HL-60 (cell line): ENCODE measurements at regions not wholly inside any gene's neighbourhood (a gene's known extent, or its start where the extent isn't known, plus 50 kb on each side); places are given as distances from the start of the nearest gene placed in this dataset.

Experiments used
- DNase-seq, 2 experiments: peaks; one replicate each; pipeline ENCODE4 v3.0.0-alpha.2; 2010 to 2020; ENCODE audit warnings: low read depth in 1 of 2, low spot score in 1 of 2
- H3K27ac ChIP-seq: fragments of 250-450 bp; sonication (Bioruptor Pico); replicated peaks from 2 replicates; pipeline ENCODE4 v1.5.1; 2020; ENCODE audit warnings: mild to moderate bottlenecking, moderate library complexity
- H3K27me3 ChIP-seq: fragments of 250-450 bp; sonication (Bioruptor Pico); 2 replicates; pipeline ENCODE4 v1.5.1; 2021; ENCODE audit warnings: mild to moderate bottlenecking, moderate library complexity; ENCODE audit not compliant: insufficient read depth, poor library complexity, severe bottlenecking
- H3K4me3 ChIP-seq: replicated peaks from 2 replicates; pipeline ENCODE4 v1.5.1; 2011; ENCODE audit warnings: mild to moderate bottlenecking, control low read depth, low read length; ENCODE audit not compliant: insufficient read depth
- GABPA ChIP-seq: IDR thresholded peaks from 2 replicates; pipeline ENCODE4 v1.6.1; 2012; ENCODE audit warnings: low read depth
- POLR2AphosphoS5 ChIP-seq: IDR thresholded peaks from 2 replicates; pipeline ENCODE4 v1.6.1; 2012; ENCODE audit warnings: low read depth
- SPI1 ChIP-seq: IDR thresholded peaks from 2 replicates; pipeline ENCODE4 v1.6.1; 2012; ENCODE audit warnings: low read depth, mild to moderate bottlenecking, borderline replicate concordance
- TF ChIP-seq, protein P1 (sequence below): IDR thresholded peaks from one replicate; pipeline ENCODE4 v1.5.1; 2011; ENCODE audit warnings: low read length, control low read depth, inconsistent platforms; ENCODE audit not compliant: insufficient read depth
- TF ChIP-seq, protein P2 (sequence below): IDR thresholded peaks from 2 replicates; pipeline ENCODE4 v1.6.1; 2012; ENCODE audit warnings: low read depth; ENCODE audit not compliant: insufficient replicate concordance

GRCh38 chr3:189117087-189117486 is 54.7 kb upstream of the TPRG1 start:
- Histone ChIP-seq H3K27me3 (no peaks in the 10 kb centered on the region), H3K27ac (no peak overlapping the region), H3K4me3 (no peak overlapping the region)
- TF ChIP-seq GABPA (no peak), POLR2AphosphoS5 (no peak), SPI1 (no peak)
- TF ChIP-seq, protein P1, sequence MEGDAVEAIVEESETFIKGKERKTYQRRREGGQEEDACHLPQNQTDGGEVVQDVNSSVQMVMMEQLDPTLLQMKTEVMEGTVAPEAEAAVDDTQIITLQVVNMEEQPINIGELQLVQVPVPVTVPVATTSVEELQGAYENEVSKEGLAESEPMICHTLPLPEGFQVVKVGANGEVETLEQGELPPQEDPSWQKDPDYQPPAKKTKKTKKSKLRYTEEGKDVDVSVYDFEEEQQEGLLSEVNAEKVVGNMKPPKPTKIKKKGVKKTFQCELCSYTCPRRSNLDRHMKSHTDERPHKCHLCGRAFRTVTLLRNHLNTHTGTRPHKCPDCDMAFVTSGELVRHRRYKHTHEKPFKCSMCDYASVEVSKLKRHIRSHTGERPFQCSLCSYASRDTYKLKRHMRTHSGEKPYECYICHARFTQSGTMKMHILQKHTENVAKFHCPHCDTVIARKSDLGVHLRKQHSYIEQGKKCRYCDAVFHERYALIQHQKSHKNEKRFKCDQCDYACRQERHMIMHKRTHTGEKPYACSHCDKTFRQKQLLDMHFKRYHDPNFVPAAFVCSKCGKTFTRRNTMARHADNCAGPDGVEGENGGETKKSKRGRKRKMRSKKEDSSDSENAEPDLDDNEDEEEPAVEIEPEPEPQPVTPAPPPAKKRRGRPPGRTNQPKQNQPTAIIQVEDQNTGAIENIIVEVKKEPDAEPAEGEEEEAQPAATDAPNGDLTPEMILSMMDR = no peak
- TF ChIP-seq, protein P2, sequence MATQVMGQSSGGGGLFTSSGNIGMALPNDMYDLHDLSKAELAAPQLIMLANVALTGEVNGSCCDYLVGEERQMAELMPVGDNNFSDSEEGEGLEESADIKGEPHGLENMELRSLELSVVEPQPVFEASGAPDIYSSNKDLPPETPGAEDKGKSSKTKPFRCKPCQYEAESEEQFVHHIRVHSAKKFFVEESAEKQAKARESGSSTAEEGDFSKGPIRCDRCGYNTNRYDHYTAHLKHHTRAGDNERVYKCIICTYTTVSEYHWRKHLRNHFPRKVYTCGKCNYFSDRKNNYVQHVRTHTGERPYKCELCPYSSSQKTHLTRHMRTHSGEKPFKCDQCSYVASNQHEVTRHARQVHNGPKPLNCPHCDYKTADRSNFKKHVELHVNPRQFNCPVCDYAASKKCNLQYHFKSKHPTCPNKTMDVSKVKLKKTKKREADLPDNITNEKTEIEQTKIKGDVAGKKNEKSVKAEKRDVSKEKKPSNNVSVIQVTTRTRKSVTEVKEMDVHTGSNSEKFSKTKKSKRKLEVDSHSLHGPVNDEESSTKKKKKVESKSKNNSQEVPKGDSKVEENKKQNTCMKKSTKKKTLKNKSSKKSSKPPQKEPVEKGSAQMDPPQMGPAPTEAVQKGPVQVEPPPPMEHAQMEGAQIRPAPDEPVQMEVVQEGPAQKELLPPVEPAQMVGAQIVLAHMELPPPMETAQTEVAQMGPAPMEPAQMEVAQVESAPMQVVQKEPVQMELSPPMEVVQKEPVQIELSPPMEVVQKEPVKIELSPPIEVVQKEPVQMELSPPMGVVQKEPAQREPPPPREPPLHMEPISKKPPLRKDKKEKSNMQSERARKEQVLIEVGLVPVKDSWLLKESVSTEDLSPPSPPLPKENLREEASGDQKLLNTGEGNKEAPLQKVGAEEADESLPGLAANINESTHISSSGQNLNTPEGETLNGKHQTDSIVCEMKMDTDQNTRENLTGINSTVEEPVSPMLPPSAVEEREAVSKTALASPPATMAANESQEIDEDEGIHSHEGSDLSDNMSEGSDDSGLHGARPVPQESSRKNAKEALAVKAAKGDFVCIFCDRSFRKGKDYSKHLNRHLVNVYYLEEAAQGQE = no peak
- no peak for DNase-seq

- Histone ChIP-seq H3K27me3 (no peaks in the 10 kb centered on the region), H3K4me3 (no peak overlapping the region), H3K27ac (no peak overlapping the region)
- DNase-seq = no peak
- TF ChIP-seq, protein P1 = no peak
- TF ChIP-seq SPI1 (no peak), GABPA (no peak), POLR2AphosphoS5 (no peak)
- TF ChIP-seq, protein P2 = no peak
These were observed 52.9 kb upstream of the TPRG1 start for GRCh38 chr3:189118896-189119295.

GRCh38 chr3:189119950-189120349 is 51.8 kb upstream of the TPRG1 start:
- Histone ChIP-seq H3K4me3 (no peak overlapping the region), H3K27me3 (no peaks in the 10 kb centered on the region), H3K27ac (no peak overlapping the region)
- DNase-seq = no peak
- no peak for TF ChIP-seq GABPA
- no peak for TF ChIP-seq SPI1
- TF ChIP-seq, protein P1 = no peak
- TF ChIP-seq POLR2AphosphoS5 = no peak
- TF ChIP-seq, protein P2 = no peak
